Lower leg skin (tissue), 3 donors: ENCODE measurements at regions not wholly inside any gene's neighbourhood (a gene's known extent, or its start where the extent isn't known, plus 50 kb on each side); places are given as distances from the start of the nearest gene placed in this dataset.

Source experiments
- CTCF ChIP-seq, 3 donors: fragments of 450-650 bp; IDR thresholded peaks; one replicate each; pipeline ENCODE4 v1.5.1; 2016; ENCODE audit warnings: antibody characterized with exemption in 3 of 3, mild to moderate bottlenecking in 3 of 3, moderate library complexity in 2 of 3
- POLR2A ChIP-seq, 2 donors: fragments of 450-650 bp; IDR thresholded peaks; one replicate each; pipeline ENCODE4 v1.6.1; 2016 to 2017; ENCODE audit warnings: antibody characterized with exemption in 2 of 2, mild to moderate bottlenecking in 1 of 2, moderate library complexity in 1 of 2

DNA sequence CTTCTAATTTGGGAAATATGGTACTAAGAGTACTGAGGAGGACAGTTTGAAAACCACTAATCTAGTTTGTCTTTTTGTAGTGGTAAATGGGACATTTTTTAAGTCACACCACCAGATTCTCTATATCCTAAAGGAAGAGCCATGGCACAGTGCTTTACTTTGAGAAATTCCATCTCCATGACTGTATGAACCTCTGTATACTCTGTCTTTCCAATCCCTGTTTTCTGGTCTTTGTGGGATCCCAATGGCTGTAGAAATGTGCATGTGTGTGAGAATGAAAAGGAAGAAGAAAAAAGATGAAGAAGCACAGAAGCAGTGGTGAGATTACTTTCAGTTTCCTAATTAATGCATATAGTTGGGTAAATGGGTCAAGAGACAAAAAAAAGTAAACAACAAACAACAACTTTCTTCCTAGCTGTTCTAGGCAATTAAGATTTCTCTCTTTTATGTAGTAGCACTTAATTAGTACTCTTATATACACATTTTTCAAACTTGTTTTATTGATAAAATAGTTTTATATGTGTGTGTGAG lies 141.2 kb upstream of the HCRTR2 start:
- no peak for TF ChIP-seq CTCF (IDR thresholded peaks at IDR 0.05)
- no peak for TF ChIP-seq POLR2A (IDR thresholded peaks at IDR 0.05)
